Lung (tissue), 11 donors: ENCODE measurements at regions not wholly inside any gene's neighbourhood (a gene's known extent, or its start where the extent isn't known, plus 50 kb on each side); places are given as distances from the start of the nearest gene placed in this dataset.
A peak's percentile ranks its signal among the peaks of the same experiment; 100 is the strongest.
"Not testable (repeated sequence)": the region's sequence is repeated elsewhere in the genome, so short reads cannot be mapped to it uniquely, and the experiment has no call there.

Experiments
- ATAC-seq: fragments of 200-7000 bp; cut with Tn5 transposase; one replicate; pipeline ENCODE4 v1.9.1; 2020; ENCODE audit warnings: moderate number of reproducible peaks; ENCODE audit not compliant: insufficient read depth, low FRiP score
- DNase-seq, 3 donors: peaks; one replicate each; pipeline ENCODE4 v3.0.0-alpha.2; 2013 to 2017
- H3K27ac ChIP-seq, 2 donors: one replicate each; pipeline ENCODE4 v1.5.1; 2013; ENCODE audit warnings: mild to moderate bottlenecking in 2 of 2, moderate library complexity in 2 of 2, control low read depth in 1 of 2, inconsistent platforms in 1 of 2, low read depth in 1 of 2, low read length in 1 of 2
- H3K27me3 ChIP-seq, 3 donors: one replicate each; pipeline ENCODE4 v1.5.1; 2013; ENCODE audit warnings: low read length in 2 of 3; ENCODE audit not compliant: control insufficient read depth in 3 of 3, insufficient read depth in 3 of 3
- H3K36me3 ChIP-seq, 4 donors: one replicate each; pipeline ENCODE4 v1.5.1; 2013; ENCODE audit warnings: low read length in 4 of 4, mild to moderate bottlenecking in 1 of 4, moderate library complexity in 1 of 4; ENCODE audit not compliant: control insufficient read depth in 4 of 4, insufficient read depth in 4 of 4
- H3K4me1 ChIP-seq, 5 donors: one replicate each; pipeline ENCODE4 v1.5.1; 2013; ENCODE audit warnings: low read length in 5 of 5, mild to moderate bottlenecking in 2 of 5, moderate library complexity in 1 of 5; ENCODE audit not compliant: control insufficient read depth in 5 of 5, insufficient read depth in 5 of 5
- H3K4me3 ChIP-seq: one replicate; pipeline ENCODE4 v1.5.1; 2013; ENCODE audit warnings: mild to moderate bottlenecking, control low read depth, moderate library complexity
- H3K9ac ChIP-seq, 2 donors: one replicate each; pipeline ENCODE4 v1.5.1; 2013; ENCODE audit warnings: low read length in 2 of 2, control low read depth in 1 of 2; ENCODE audit not compliant: insufficient read depth in 1 of 2
- H3K9me3 ChIP-seq, 4 donors: one replicate each; pipeline ENCODE4 v1.5.1; 2013; ENCODE audit warnings: low read length in 3 of 4, mild to moderate bottlenecking in 1 of 4, moderate library complexity in 1 of 4; ENCODE audit not compliant: control insufficient read depth in 4 of 4, insufficient read depth in 3 of 4
- CTCF ChIP-seq: IDR thresholded peaks from 2 replicates; pipeline ENCODE4 v1.5.1; 2012; ENCODE audit warnings: mild to moderate bottlenecking; ENCODE audit errors: control extremely low read depth, extremely low read depth
- WGBS, 2 donors: extraction: QIAGEN DNeasy Blood & Tissue Kit; methylation state at CpG; one replicate each; pipeline ENCODE4 v1.1.7; 2013; 5-methylcytosine and 5-hydroxymethylcytosine counted together
- donor health status: control.
- donor health status: control.
- donor health status: Bipolar disorder and iron deficiency.
- donor health status: healthy.
- donor health status: DM: yes; HTN: yes; CAD: no.

GRCh38 chr13:102530751-102531150 lies 66.0 kb upstream of the TPP2 start:
- DNase-seq: peak in 1 of 3 donors; percentile 39
- TF ChIP-seq CTCF: no peak

GRCh38 chr13:102522251-102522650 lies 74.5 kb upstream of the TPP2 start:
- not testable (repeated sequence) for DNase-seq, H3K36me3 ChIP-seq, H3K9ac ChIP-seq, H3K27me3 ChIP-seq, H3K4me1 ChIP-seq, H3K4me3 ChIP-seq, H3K27ac ChIP-seq, ATAC-seq, H3K9me3 ChIP-seq
- 86 to 87% methylated on average over 8 of the region's 8 CpGs for WGBS, 2 donors

More at GRCh38 chr13:102530751-102531150, 66.0 kb upstream of the TPP2 start:
- H3K9me3 ChIP-seq: peaks cover 0 to 2% (median 0%) of the 10 kb centered on the region in 4 donors
- H3K27ac ChIP-seq: no peak overlapping the region
- H3K4me3 ChIP-seq: no peak overlapping the region
- no peak overlapping the region for H3K9ac ChIP-seq
- WGBS, 2 donors: 70 to 87% methylated on average over 2 of the region's 2 CpGs
- no peaks in the 10 kb centered on the region for H3K4me1 ChIP-seq
- ATAC-seq: peak; percentile 62
- no peaks in the 10 kb centered on the region for H3K36me3 ChIP-seq
- no peaks in the 10 kb centered on the region for H3K27me3 ChIP-seq

GRCh38 chr13:102517959-102518358 lies 78.8 kb upstream of the TPP2 start:
- WGBS, 2 donors: 86 to 87% methylated on average over 3 of the region's 3 CpGs

GRCh38 chr13:102510072-102510471 lies 86.7 kb upstream of the TPP2 start:
- 89 to 95% methylated on average over 2 of the region's 2 CpGs for WGBS, 2 donors
- Histone ChIP-seq H3K27ac (no peak overlapping the region), H3K9me3 (peaks cover 0 to 3% (median 0%) of the 10 kb centered on the region in 4 donors), H3K9ac (no peak overlapping the region), H3K27me3 (no peaks in the 10 kb centered on the region), H3K4me1 (no peaks in the 10 kb centered on the region), H3K36me3 (no peaks in the 10 kb centered on the region), H3K4me3 (no peak overlapping the region)
- TF ChIP-seq CTCF: no peak
- ATAC-seq (no peak), DNase-seq (no peak)

More at GRCh38 chr13:102517959-102518358, 78.8 kb upstream of the TPP2 start:
- H3K36me3 ChIP-seq: no peaks in the 10 kb centered on the region
- TF ChIP-seq CTCF: no peak
- no peaks in the 10 kb centered on the region for H3K27me3 ChIP-seq
- ATAC-seq (no peak), DNase-seq (no peak)
- no peak overlapping the region for H3K9ac ChIP-seq
- H3K27ac ChIP-seq: no peak overlapping the region
- H3K9me3 ChIP-seq: no peaks in the 10 kb centered on the region
- no peaks in the 10 kb centered on the region for H3K4me1 ChIP-seq
- no peak overlapping the region for H3K4me3 ChIP-seq
